GM13977 (cell line): ENCODE measurements at regions not wholly inside any gene's neighbourhood (a gene's known extent, or its start where the extent isn't known, plus 50 kb on each side); places are given as distances from the start of the nearest gene placed in this dataset.
"Not testable (repeated sequence)": the region's sequence is repeated elsewhere in the genome, so short reads cannot be mapped to it uniquely, and the experiment has no call there.

Experiments
- DNase-seq: peaks from one replicate; pipeline ENCODE4 v3.0.0; 2012; ENCODE audit warnings: low spot score
- in situ Hi-C: fragments of 300-500 bp; cut with MboI; formaldehyde crosslinking; loops from one replicate; pipeline ENCODE4 v1.12.0; 2022; ENCODE audit warnings: low sequenced_read_pairs, low pct_unique_long_range_greater_than_20kb, mixed read lengths, inconsistent platforms; ENCODE audit not compliant: unreplicated experiment
- TF ChIP-seq, protein P1 (sequence below): IDR thresholded peaks from 2 replicates; pipeline ENCODE4 v1.5.1; 2012; ENCODE audit warnings: mild to moderate bottlenecking, control low read depth; ENCODE audit not compliant: insufficient read depth; ENCODE audit errors: extremely low read depth, missing control alignments

DNA sequence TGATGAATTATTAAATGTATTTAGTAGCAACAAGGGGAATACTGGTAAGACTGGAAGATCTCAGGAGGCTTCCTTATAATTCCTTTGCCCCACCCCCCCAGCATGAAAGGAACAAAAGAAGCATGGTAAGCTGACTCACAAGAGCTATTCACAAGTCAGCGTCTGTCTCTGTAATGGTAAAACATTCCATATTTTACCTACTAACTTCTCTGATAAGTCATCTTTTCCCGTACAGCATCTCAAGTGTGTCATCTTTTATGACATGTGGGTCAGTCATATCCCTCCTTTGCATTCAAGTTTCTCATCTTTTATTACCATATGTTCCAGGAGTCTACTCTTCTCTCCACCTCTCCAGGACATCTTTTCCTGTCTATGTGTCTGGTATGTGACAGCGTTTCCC is 241.3 kb downstream of the PLA2G4A start:
- TF ChIP-seq, protein P1, sequence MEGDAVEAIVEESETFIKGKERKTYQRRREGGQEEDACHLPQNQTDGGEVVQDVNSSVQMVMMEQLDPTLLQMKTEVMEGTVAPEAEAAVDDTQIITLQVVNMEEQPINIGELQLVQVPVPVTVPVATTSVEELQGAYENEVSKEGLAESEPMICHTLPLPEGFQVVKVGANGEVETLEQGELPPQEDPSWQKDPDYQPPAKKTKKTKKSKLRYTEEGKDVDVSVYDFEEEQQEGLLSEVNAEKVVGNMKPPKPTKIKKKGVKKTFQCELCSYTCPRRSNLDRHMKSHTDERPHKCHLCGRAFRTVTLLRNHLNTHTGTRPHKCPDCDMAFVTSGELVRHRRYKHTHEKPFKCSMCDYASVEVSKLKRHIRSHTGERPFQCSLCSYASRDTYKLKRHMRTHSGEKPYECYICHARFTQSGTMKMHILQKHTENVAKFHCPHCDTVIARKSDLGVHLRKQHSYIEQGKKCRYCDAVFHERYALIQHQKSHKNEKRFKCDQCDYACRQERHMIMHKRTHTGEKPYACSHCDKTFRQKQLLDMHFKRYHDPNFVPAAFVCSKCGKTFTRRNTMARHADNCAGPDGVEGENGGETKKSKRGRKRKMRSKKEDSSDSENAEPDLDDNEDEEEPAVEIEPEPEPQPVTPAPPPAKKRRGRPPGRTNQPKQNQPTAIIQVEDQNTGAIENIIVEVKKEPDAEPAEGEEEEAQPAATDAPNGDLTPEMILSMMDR = no peak
- in situ Hi-C loops = no loop called here
- DNase-seq = no peak

DNA sequence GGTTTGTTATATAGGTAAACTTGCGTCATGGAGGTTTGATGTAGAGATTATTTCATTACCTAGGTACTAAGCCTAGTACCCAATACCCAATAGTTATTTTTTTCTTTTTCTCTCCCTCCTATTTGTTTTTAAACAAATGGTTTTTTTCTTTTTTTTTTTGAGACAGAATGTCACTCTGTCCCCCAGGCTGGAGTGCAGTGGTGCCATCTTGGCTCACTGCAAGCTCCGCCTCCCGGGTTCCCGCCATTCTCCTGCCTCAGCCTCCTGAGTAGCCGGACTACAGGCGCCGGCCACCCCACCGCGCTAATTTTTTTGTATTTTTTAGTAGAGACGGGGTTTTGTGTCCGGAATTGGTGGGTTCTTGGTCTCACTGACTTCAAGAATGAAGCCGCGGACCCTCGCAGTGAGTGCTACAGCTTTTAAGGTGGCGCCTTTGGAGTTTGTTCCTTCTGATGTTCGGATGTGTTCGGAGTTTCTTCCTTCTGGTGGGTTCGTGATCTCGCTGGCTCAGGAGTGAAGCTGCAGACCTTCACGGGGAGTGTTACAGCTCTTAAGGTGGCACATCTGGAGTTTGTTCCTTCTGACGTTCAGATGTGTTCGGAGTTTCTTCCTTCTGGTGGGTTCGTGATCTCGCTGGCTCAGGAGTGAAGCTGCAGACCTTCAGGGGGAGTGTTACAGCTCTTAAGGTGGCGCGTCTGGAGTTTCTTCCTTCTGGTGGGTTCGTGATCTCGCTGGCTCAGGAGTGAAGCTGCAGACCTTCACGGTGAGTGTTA is 243.7 kb downstream of the PLA2G4A start:
- DNase-seq, in situ Hi-C loops: not testable (repeated sequence)

DNA sequence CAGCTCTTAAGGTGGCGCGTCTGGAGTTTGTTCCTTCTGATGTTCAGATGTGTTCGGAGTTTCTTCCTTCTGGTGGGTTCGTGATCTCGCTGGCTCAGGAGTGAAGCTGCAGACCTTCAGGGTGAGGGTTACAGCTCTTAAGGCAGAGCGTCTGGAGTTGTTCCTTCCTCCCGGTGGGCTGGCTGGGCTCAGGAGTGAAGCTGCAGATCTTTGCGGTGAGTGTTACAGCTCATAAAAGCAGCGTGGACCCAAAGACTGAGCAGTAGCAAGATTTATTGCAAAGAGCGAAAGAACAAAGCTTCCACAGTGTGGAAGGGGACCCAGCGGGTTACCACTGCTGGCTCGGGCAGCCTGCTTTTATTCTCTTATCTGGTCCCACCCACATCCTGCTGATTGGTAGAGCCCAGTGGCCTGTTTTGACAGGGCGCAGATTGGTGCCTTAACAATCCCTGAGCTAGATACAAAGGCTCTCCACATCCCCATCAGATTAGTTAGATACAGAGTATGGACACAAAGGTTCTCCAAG is 244.3 kb downstream of the PLA2G4A start:
- DNase-seq, in situ Hi-C loops: not testable (repeated sequence)

DNA sequence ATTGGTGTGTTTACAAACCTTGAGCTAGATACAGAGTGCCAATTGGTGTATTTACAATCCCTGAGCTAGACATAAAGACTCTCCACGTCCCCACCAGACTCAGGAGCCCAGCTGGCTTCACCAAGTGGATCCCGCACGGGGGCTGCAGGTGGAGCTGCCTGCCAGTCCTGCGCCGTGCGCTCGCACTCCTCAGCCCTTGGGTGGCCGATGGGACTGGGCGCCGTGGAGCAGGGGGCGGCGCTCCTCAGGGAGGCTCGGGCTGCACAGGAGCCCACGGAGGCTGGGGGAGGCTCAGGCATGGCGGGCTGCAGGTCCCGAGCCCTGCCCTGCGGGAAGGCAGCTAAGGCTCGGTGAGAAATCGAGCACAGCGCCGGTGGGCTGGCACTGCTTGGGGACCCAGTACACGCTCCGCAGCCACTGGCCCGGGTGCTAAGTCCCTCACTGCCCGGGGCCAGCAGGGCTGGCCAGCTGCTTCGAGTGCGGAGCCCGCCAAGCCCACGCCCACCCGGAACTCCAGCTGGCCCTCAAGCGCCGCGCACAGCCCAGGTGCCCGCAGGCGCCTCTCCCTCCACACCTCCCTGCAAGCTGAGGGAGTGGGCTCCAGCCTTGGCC is 245.0 kb downstream of the PLA2G4A start:
- in situ Hi-C loops, DNase-seq: not testable (repeated sequence)

DNA sequence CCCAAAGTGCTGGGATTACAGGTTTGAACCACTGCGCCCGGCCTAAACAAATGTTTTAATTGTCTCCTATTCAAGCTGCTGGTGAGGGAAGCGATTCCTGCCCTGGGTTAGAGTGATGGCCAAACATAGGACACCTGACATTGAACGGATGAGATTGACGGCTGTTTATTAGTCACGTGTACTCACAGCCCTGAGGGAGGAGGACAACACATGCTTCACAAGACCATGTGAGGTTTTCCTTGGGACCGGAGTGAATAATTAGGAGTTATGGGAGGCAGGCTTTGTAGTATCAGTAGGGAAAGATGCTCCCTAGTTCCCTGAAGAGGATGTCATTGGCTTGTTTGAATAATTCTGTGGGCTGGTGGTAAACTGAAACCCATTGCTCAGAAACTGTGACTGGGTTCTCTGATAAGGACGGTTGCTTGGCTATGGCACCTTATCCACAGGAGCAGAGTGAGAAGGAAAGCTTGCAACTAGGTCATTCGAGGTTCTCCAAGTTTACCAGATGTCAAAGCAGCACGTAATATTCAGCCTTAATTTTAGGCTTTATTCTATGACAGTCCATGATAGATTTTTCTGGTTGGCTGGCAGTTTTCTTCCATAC is 245.8 kb downstream of the PLA2G4A start:
- no peak for DNase-seq
- TF ChIP-seq, protein P1 = no peak
- in situ Hi-C loops = no loop called here

DNA sequence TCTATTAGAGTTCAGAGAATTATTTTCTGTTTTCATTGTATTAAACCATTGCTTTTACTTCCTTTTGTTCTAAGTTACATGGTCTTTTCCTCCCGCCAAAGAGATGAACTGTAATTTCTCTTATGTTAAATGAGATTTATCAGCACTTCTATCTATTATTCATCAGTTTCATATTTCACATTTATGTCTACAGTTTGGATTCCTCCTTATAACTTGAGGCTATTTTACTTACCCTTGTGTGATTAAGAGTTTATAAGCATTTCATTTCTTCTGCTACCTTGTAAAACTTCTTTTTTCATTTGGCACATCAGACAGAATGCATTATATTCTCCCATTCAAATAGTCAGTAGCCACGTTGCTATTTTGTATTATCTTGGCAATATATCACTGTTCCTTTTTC is 248.2 kb downstream of the PLA2G4A start:
- TF ChIP-seq, protein P1 = no peak
- DNase-seq = no peak
- in situ Hi-C loops = no loop called here

DNA sequence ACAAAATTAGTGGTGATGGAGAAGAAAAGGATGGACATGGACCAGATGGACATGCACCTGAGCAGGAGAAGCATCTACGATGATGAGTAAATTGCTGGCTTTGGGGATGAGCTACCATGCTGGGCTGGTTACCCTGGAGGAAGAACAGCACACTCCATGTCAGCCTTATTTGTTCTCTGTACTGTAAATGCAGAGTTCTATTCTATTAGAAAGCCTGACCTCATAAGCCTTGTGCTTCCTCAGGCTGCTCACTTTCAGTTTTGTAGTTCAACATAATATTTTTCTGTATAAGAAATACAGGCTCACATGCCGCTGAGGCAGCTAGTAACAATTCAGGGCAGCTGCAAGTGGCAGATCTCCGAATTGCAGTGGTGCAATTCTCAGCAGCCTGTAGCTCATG is 249.6 kb downstream of the PLA2G4A start:
- in situ Hi-C loops = no loop called here
- DNase-seq = no peak
- TF ChIP-seq, protein P1 = no peak

DNA sequence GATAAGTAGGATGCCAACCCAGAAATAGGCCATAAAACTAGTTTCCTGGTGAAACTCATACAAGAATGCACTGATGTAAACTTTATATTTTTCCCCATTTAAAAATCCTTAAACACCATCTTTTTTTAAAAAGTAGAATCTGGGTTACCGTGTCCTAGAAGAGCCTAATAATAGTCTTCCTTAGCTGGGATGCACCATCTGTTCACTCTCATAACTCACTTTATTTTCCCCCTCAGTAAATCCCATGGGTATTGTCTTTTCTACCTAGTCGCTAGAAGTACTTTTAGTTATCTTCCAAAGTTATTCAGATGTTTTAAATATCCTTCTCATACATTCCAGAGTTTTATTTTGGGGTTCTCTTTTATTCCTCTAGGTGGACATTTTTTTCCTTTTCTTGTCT is 250.2 kb downstream of the PLA2G4A start:
- TF ChIP-seq, protein P1 = no peak
- no peak for DNase-seq
- in situ Hi-C loops = no loop called here
